ENCODE measurements at regions not wholly inside any gene's neighbourhood (a gene's known extent, or its start where the extent isn't known, plus 50 kb on each side); places are given as distances from the start of the nearest gene placed in this dataset.

DNA sequence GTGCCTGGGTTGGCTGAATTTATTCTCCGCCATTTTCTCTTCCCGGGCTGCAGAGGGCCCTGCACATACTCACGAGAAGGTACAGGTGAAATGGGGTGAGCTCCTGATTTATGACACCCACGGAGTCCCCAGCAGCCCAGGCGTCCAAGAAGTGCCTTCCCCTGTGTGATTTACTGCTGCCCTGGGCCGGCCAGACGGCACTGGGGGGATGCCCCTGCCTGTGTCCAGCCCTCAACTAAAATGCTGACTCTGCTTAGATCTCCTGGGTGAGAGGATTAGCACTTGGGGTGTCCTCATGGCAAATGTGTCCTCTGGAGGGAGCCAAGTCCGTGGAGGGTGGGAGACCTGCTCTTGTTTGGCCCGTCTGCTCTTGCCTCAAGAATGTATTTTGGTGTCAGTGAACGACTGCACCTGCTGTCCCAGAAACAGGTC is 132.4 kb downstream of the MAF start:
- no peak for TF ChIP-seq ADNP (CRISPR knock-in tag; IDR thresholded peaks at IDR 0.05)
- peak; percentile 45; the same call in 1 of the 2 replicates for TF ChIP-seq MAFF (IDR thresholded peaks at IDR 0.05; ENCODE audit: low read depth, low read length)
- peak; percentile 68 to 73 for TF ChIP-seq MAFK (conservative IDR thresholded peaks at IDR 0.05 in 1 of 2, IDR thresholded peaks at IDR 0.05 in 1 of 2; ENCODE audit: low read length in 2 of 2)
- no peaks in the 10 kb centered on the region for H3K27me3 ChIP-seq (ENCODE audit: control insufficient read depth in 1 of 2, insufficient read depth in 2 of 2, low read length in 2 of 2)
- H4K20me1 ChIP-seq (ENCODE audit: insufficient read depth, low read length), result no peaks in the 10 kb centered on the region
- no peaks in the 10 kb centered on the region for H3K4me1 ChIP-seq (ENCODE audit: insufficient read depth, low read length)
- 39% methylated on average over 4 of the region's 10 CpGs for WGBS (ENCODE audit: low lambda C conversion rate)
- BruUV-seq (replicated peaks), result no TSS peak
- no peak overlapping the region for H3K9ac ChIP-seq (ENCODE audit: insufficient read depth, low read depth, low read length)
- CTCF ChIA-PET (ENCODE audit: low intra/inter-chr PET ratio, low total read pairs), result no interaction called here
- H3K4me3 ChIP-seq (replicated peaks in 1 of 3; ENCODE audit: insufficient read depth in 1 of 3, low read depth in 2 of 3, low read length in 3 of 3), result no peak overlapping the region
- FAIRE-seq (no peak), DNase-seq (ENCODE audit: low spot score) (no peak), ATAC-seq (no peak)
- H3K4me2 ChIP-seq (ENCODE audit: low read depth, low read length), result no peak overlapping the region
- H2AFZ ChIP-seq (ENCODE audit: low read length), result no peak overlapping the region
- H3K36me3 ChIP-seq (replicated peaks in 1 of 2; ENCODE audit: control insufficient read depth in 1 of 2, insufficient read depth in 2 of 2, low read length in 2 of 2), result no peaks in the 10 kb centered on the region
- no peaks in the 10 kb centered on the region for H3K9me3 ChIP-seq (ENCODE audit: low read length)
- POLR2A ChIA-PET, result no interaction called here
- intact Hi-C loops (cut with micrococcal nuclease; ENCODE audit: unreplicated experiment) (no loop called here), in situ Hi-C loops (cut with HindIII; ENCODE audit: extremely low pct_ligation_motif_present, low pct_unique_long_range_greater_than_20kb) (no loop called here)
- H3K79me2 ChIP-seq (ENCODE audit: insufficient read depth, low read length), result no peaks in the 10 kb centered on the region
- H3K27ac ChIP-seq (ENCODE audit: extremely low read length, insufficient read depth, low read length), result no peak overlapping the region

GRCh38 chr16:79466111-79466510 is 134.4 kb downstream of the MAF start:
- 6% methylated on average over 2 of the region's 2 CpGs for WGBS (ENCODE audit: low lambda C conversion rate)
- intact Hi-C loops (cut with micrococcal nuclease; ENCODE audit: unreplicated experiment), result no loop called here
- POLR2A ChIA-PET, result no interaction called here
- TF ChIP-seq ZNF788 (CRISPR knock-in tag; IDR thresholded peaks at IDR 0.05; ENCODE audit: borderline replicate concordance) (no peak), ATF6 (CRISPR knock-in tag; conservative IDR thresholded peaks at IDR 0.05) (no peak), ZNF335 (CRISPR knock-in tag; IDR thresholded peaks at IDR 0.05) (no peak), IKZF1 (IDR thresholded peaks at IDR 0.05) (no peak), MIER3 (CRISPR knock-in tag; IDR thresholded peaks at IDR 0.05; ENCODE audit: borderline replicate concordance) (no peak), ZNF543 (CRISPR knock-in tag; IDR thresholded peaks at IDR 0.05) (no peak), TOE1 (CRISPR knock-in tag; IDR thresholded peaks at IDR 0.05) (no peak), CCDC6 (CRISPR knock-in tag; IDR thresholded peaks at IDR 0.05) (no peak), ELF4 (CRISPR knock-in tag; IDR thresholded peaks at IDR 0.05; ENCODE audit: borderline replicate concordance) (no peak), HCFC1 (IDR thresholded peaks at IDR 0.05; ENCODE audit: low read depth, low read length) (no peak), GLI4 (CRISPR knock-in tag; IDR thresholded peaks at IDR 0.05; ENCODE audit: borderline replicate concordance) (no peak)
- TF ChIP-seq, protein P1, sequence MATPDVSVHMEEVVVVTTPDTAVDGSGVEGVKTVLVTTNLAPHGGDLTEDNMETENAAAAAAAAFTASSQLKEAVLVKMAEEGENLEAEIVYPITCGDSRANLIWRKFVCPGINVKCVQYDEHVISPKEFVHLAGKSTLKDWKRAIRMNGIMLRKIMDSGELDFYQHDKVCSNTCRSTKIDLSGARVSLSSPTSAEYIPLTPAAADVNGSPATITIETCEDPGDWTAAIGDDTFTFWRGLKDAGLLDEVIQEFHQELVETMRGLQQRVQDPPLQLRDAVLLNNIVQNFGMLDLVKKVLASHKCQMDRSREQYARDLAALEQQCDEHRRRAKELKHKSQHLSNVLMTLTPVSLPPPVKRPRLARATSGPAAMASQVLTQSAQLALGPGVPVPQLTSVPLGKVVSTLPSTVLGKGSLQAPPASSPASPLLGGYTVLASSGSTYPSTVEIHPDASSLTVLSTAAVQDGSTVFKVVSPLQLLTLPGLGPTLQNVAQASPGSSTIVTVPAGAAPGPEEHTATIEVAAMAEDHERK (CRISPR knock-in tag; IDR thresholded peaks at IDR 0.05; ENCODE audit: low read depth), result no peak
- TF ChIP-seq, protein P2, sequence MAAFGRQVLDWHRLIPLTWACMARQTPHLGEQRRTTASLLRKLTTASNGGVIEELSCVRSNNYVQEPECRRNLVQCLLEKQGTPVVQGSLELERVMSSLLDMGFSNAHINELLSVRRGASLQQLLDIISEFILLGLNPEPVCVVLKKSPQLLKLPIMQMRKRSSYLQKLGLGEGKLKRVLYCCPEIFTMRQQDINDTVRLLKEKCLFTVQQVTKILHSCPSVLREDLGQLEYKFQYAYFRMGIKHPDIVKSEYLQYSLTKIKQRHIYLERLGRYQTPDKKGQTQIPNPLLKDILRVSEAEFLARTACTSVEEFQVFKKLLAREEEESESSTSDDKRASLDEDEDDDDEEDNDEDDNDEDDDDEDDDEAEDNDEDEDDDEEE (CRISPR knock-in tag; IDR thresholded peaks at IDR 0.05), result no peak

More at GRCh38 chr16:79466111-79466510, 134.4 kb downstream of the MAF start:
- Histone ChIP-seq H3K27ac (ENCODE audit: extremely low read length, insufficient read depth, low read length) (no peak overlapping the region), H3K27me3 (ENCODE audit: control insufficient read depth in 1 of 2, insufficient read depth in 2 of 2, low read length in 2 of 2) (no peaks in the 10 kb centered on the region), H3K4me3 (replicated peaks in 1 of 3; ENCODE audit: insufficient read depth in 1 of 3, low read depth in 2 of 3, low read length in 3 of 3) (no peak overlapping the region), H3K9me3 (ENCODE audit: low read length) (no peaks in the 10 kb centered on the region), H4K20me1 (ENCODE audit: insufficient read depth, low read length) (no peaks in the 10 kb centered on the region), H3K9ac (ENCODE audit: insufficient read depth, low read depth, low read length) (no peak overlapping the region), H2AFZ (ENCODE audit: low read length) (no peak overlapping the region), H3K36me3 (replicated peaks in 1 of 2; ENCODE audit: control insufficient read depth in 1 of 2, insufficient read depth in 2 of 2, low read length in 2 of 2) (no peaks in the 10 kb centered on the region), H3K79me2 (ENCODE audit: insufficient read depth, low read length) (no peaks in the 10 kb centered on the region), H3K4me2 (ENCODE audit: low read depth, low read length) (no peak overlapping the region), H3K4me1 (ENCODE audit: insufficient read depth, low read length) (no peaks in the 10 kb centered on the region)
- no peak for FAIRE-seq
- BruUV-seq (replicated peaks), result no TSS peak
- CTCF ChIA-PET (ENCODE audit: low intra/inter-chr PET ratio, low total read pairs), result no interaction called here
- DNase-seq (ENCODE audit: low spot score), result no peak
- no peak for ATAC-seq
- in situ Hi-C loops (cut with HindIII; ENCODE audit: extremely low pct_ligation_motif_present, low pct_unique_long_range_greater_than_20kb), result no loop called here
